ENCODE measurements at regions not wholly inside any gene's neighbourhood (a gene's known extent, or its start where the extent isn't known, plus 50 kb on each side); places are given as distances from the start of the nearest gene placed in this dataset.

- no peak for DNase-seq (ENCODE audit: low spot score)
Measured at GRCh38 chr5:175285261-175285660, 158.7 kb downstream of the DRD1 start.

DNA sequence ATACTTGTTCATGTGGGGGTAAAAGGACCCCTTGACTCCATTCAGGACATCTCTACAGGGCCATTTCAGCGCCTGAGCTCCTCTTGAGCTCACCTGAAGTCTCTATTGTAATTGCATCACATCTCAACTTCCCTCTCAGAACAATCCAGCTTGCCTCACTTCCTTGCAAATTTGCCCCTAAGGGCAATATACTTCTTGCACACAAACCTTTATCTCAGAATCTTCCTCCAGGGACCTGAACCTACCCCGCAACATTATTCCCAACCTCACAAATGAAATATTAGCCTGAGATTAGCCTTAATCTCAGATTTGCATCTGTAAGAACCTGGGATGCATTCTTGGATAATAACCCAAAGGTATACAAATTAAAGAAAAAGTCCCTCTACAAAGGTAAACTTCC is 159.2 kb downstream of the DRD1 start:
- no peak for DNase-seq (ENCODE audit: low spot score)

DNA sequence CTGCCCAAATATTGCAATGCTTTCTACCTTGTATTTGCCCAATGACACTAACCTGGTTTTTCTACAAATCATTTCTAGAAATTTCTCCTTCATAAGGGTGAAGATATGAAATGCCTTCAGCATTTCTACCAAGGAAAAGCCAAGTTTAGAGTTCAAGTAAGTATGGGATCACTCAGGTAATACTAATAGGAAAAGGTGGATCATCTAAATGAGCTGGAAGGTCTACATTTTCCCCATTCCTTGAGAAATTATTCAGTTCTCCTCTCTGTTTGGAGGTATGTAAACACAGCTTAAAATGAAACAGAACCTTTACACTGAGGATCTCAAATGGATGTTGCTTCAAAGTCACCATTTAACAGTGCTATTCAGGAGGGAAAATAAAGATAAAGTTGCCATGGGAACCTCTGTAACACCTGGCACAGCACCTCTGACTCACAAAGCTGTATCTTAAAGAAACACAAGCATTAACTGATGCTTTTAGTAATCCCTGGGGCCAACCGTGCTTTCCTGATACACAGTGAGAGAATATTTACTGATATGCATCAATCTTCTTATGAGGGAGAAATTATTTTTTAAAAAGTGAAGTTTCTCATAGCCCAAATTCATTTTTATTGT is 161.3 kb downstream of the DRD1 start:
- no peak for DNase-seq (ENCODE audit: low spot score)

DNA sequence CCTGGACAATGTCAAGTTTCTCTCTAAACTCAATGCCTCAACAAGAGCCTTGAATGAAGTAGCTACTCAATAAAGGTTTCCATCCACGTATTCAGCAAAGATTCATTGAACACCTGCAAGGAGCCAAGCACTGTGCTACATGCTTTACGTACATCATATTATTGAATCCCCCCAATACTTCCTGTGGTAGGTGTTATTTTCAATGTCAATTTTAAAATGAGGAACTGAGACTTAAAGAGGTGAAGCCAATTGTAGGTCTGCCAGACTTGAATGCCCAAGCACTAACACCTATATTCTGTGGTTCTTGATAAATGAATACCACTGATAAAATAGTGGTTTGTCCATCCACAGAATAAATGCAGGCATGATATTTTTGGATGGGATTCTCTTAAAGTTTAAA is 162.3 kb downstream of the DRD1 start:
- no peak for DNase-seq (ENCODE audit: low spot score)

GRCh38 chr5:175281257-175281656 is 162.7 kb downstream of the DRD1 start:
- DNase-seq (ENCODE audit: low spot score) = no peak

GRCh38 chr5:175279506-175279905 is 164.5 kb downstream of the DRD1 start:
- no peak for DNase-seq (ENCODE audit: low spot score)

DNA sequence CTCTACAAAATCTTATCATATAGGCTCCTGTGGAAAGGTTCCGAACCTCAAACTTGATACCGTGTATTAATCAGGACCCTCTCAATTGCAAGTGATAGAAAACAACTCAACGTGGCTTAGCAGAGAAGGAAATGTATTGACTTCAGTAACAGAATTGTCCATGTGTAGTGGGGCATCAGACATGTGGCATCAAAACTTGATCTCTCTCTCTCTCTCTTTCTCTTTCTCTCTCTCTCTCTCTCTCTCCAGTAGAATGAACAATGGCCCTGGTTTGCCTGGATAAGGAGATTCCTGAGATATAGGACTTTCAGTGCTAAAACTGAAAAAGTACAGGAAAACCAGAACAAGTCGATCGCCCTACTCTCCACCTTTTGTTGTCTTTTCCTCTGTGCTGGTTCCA is 168.2 kb downstream of the DRD1 start:
- DNase-seq (ENCODE audit: low spot score) = no peak

GRCh38 chr5:175275097-175275496 is 168.9 kb downstream of the DRD1 start:
- DNase-seq (ENCODE audit: low spot score) = no peak

GRCh38 chr5:175274171-175274570 is 169.8 kb downstream of the DRD1 start:
- no peak for DNase-seq (ENCODE audit: low spot score)

GRCh38 chr5:175264406-175264805 is 179.6 kb downstream of the DRD1 start:
- no peak for DNase-seq (ENCODE audit: low spot score)

- DNase-seq (ENCODE audit: low spot score) = no peak
Measured at GRCh38 chr5:175263776-175264175, 180.2 kb downstream of the DRD1 start.

DNA sequence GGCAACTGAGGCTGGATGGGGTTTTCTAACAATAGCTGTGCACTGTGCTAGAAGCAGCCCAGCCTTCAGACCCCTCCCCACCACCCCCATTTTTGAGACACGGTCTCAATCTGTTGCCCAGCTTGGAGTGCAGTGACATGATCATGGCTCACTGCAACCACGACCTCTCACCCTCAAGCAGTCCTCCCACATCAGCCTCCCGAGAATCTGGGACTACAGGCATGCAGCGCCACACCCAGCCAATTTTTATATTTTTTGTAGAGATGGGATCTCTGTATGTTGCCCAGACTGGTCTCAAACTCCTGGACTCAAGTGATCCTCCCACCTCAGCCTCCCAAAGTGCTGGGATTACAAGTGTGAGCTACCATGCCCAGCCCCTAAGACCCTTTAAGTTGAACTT is 182.5 kb downstream of the DRD1 start:
- DNase-seq (ENCODE audit: low spot score) = no peak

GRCh38 chr5:175261037-175261436 is 182.9 kb downstream of the DRD1 start:
- DNase-seq (ENCODE audit: low spot score) = no peak

DNA sequence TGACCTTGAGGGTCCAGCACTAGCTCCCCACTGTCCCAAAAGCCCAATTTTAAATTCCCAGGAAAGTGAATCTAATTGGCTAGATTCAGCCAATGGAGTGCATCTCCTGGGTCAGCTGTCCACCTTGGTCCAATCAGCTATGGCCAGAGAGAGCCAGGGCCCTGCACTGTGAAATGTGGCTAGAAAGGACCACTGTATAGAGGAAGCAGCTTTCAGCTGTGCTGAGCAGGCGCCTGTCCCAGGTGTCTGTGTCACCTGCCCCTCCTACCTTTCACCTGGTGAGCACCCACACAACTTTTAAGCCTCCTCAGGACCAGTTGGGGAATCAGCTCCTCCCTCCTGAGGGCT is 186.2 kb downstream of the DRD1 start:
- DNase-seq (ENCODE audit: low spot score) = no peak

GRCh38 chr5:175257128-175257846 is 186.7 kb downstream of the DRD1 start:
- no peak for DNase-seq (ENCODE audit: low spot score)

DNA sequence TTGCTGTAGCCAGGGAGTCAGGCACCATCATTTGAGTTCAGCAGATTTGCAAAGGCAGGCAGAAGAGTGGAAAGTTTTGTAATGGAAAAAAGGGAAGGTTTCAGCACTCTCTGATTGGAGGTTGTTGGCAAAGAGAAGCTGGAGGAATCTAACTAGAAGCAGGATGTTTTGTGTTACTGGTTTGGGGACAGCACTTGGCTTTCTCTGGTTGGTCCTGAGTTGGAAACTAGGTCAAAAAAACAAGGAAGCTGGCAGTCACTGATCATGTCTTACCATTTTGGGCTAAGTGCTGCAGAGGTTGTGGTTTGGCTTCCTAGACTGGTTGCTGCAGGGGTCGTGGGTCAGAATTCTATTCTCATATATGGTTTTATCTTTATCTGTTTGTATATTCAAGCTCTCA is 189.8 kb downstream of the DRD1 start:
- DNase-seq (ENCODE audit: low spot score) = no peak

DNA sequence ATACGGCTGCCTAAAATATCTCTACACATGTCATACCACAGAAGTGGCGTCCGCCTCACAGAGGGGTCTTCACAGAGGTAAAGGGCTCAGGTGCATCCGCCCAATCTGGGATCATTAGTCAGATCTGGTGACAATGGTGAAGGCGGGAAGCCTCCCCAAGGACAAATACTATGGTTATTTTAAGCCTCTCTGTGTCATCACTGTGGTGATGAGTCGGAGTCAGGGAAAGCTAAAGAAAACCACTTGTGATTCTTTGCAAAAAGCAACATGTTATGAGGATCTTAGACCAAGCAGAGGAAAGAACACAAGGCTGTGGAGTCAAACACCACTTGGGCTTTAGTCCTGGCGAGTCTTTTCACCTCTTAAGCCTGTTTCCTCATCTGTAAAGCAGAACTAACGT is 190.4 kb downstream of the DRD1 start:
- DNase-seq (ENCODE audit: low spot score) = no peak

DNA sequence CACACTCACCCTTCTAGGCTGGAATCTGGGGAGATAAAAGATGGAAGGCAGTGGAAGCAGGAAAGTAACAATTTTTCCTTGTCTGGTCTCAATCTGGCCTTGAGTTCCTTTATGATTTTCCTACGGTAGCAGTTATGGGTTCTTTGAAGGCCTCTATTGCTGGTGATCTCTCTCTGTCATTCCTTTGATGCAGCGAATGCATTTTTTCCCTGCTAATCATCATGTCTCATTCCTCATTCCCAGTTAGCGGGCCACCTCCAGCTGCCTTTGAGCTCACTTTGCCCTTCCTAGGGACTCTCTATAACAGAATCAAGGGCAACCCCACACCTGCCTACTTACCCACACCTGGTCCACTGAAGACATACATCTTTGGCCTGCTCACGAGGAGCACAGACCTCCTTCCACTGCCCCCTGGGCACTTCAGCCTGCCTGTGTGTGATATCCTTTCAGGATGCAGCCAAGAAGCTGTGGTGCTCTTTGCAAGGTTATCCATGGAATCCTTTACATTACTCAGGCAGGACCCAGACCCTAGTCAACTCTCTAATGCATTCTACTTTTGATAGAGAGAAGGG is 191.7 kb downstream of the DRD1 start:
- no peak for DNase-seq (ENCODE audit: low spot score)

GRCh38 chr5:175250426-175250825 is 193.6 kb downstream of the DRD1 start:
- no peak for DNase-seq (ENCODE audit: low spot score)

DNA sequence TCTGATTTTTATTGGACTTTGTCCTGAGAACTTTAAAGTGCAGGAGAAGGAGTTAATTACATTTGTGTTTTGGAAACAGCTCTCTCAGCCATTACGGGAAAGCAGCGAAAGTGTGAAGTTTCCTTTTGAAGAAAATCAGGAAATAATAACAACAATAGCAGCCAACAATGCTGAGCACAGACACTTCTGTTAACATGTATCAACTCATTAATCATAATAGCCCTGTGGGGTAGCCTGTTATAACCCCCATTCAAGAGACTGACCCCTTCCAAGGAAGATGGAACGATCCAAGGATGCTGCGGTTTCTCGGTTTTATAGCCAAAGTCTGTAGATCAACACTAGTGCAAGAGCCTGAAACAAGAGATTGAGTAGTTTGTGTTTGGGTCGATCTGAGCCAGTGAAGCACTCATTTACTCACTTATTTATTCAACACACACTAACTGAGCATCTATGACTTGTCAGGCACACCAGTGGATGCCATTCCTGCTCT is 195.5 kb downstream of the DRD1 start:
- no peak for DNase-seq (ENCODE audit: low spot score)

DNA sequence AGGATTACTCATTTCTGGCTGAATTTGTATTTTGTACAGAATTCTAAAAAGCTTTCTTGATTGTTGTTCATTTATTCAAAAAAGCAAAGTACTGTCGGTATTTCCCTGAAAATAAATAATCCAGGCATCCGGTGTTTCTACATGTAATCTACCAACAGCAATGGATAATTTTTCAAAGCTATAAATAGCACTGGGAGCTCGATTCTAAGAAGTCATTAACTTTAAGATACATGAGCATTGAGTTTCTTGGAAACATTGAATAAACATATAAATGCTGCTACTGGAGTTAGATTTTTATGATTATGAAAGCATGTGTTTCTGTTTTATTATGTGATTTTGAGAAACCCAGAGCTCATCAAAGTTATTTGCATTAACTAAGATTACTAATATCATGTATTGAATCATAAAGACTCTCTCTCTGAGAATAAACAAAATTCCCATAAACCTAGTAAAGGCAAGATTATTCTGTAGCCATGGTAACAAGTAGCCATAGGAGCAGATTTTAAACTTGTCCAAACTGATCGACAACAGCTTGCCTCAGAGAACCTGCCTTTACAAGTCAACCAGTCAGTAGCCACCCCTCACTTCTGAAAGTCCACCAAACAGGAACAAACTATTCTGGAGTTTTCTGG is 197.0 kb downstream of the DRD1 start:
- DNase-seq (ENCODE audit: low spot score) = no peak

GRCh38 chr5:175246242-175246888 is 197.6 kb downstream of the DRD1 start:
- DNase-seq (ENCODE audit: low spot score) = no peak
